ENCODE measurements at regions not wholly inside any gene's neighbourhood (a gene's known extent, or its start where the extent isn't known, plus 50 kb on each side); places are given as distances from the start of the nearest gene placed in this dataset.

DNA sequence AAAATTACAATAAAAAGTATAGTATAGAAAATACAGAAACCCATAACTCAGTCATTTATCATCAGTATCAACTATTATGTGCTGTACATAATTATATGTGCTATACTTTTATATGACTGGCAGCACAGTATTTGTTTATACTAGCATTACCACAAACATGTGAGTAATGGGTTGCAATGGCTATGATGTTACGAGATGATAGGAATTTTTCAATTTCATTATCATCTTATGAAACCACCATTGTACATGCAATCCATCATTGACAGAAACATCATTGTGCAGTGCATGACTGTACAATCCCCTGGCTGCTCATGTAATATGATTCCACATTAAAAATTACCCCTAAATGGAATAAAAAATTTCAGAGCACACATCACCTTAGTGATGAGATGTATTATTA, 55.7 kb upstream of the TMEM229A start:
- Histone ChIP-seq H3K27ac (ENCODE audit: low read depth, low read length) (no peak overlapping the region), H3K4me2 (ENCODE audit: low read depth, low read length, poor library complexity, severe bottlenecking) (no peak overlapping the region), H4K20me1 (ENCODE audit: low read depth, low read length) (no peaks in the 10 kb centered on the region), H2AFZ (ENCODE audit: low read depth, low read length, severe bottlenecking) (no peak overlapping the region), H3K9me2 (replicated peaks; ENCODE audit: insufficient read depth, low read length) (no peaks in the 10 kb centered on the region), H3K9me3 (ENCODE audit: insufficient read depth, low read length) (no peaks in the 10 kb centered on the region), H3K79me2 (ENCODE audit: insufficient read depth, low read length) (no peaks in the 10 kb centered on the region), H3K9ac (ENCODE audit: low read length) (no peak overlapping the region), H3K27me3 (ENCODE audit: low read length) (no peaks in the 10 kb centered on the region), H3K36me3 (ENCODE audit: low read length) (no peaks in the 10 kb centered on the region), H3F3A (ENCODE audit: insufficient read depth) (no peaks in the 10 kb centered on the region), H3K4me3 (ENCODE audit: insufficient read depth, low read length, poor library complexity, severe bottlenecking) (no peak overlapping the region)
- no peak for TF ChIP-seq EZH2phosphoT487 (conservative IDR thresholded peaks at IDR 0.05; ENCODE audit: low read length)
- TF ChIP-seq, protein P1, sequence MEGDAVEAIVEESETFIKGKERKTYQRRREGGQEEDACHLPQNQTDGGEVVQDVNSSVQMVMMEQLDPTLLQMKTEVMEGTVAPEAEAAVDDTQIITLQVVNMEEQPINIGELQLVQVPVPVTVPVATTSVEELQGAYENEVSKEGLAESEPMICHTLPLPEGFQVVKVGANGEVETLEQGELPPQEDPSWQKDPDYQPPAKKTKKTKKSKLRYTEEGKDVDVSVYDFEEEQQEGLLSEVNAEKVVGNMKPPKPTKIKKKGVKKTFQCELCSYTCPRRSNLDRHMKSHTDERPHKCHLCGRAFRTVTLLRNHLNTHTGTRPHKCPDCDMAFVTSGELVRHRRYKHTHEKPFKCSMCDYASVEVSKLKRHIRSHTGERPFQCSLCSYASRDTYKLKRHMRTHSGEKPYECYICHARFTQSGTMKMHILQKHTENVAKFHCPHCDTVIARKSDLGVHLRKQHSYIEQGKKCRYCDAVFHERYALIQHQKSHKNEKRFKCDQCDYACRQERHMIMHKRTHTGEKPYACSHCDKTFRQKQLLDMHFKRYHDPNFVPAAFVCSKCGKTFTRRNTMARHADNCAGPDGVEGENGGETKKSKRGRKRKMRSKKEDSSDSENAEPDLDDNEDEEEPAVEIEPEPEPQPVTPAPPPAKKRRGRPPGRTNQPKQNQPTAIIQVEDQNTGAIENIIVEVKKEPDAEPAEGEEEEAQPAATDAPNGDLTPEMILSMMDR (IDR thresholded peaks at IDR 0.05; ENCODE audit: insufficient read depth, low read length, poor library complexity, severe bottlenecking) = no peak

DNA sequence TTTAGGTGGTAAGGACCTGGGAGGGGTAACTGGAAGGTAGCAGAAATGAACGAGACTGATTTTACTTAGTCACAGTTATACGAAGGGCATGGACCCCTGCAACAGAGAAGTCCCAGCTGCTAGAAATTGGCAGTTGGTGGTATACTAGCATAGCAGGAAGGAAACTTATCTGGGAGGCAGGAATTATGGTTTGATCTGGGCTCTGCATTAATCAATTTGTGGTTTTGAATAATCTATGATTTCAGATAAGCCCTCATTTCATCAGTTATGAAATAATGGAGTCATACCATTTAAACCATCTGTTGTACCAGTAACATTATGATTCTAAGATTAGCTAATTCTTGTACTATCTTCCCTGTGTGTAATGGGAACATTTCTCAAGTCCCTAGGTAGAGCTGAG, 54.0 kb upstream of the TMEM229A start:
- Histone ChIP-seq H4K20me1 (ENCODE audit: low read depth, low read length) (no peaks in the 10 kb centered on the region), H3K9me2 (replicated peaks; ENCODE audit: insufficient read depth, low read length) (no peaks in the 10 kb centered on the region), H2AFZ (ENCODE audit: low read depth, low read length, severe bottlenecking) (no peak overlapping the region), H3K4me2 (ENCODE audit: low read depth, low read length, poor library complexity, severe bottlenecking) (no peak overlapping the region), H3F3A (ENCODE audit: insufficient read depth) (no peaks in the 10 kb centered on the region), H3K9me3 (ENCODE audit: insufficient read depth, low read length) (no peaks in the 10 kb centered on the region), H3K9ac (ENCODE audit: low read length) (no peak overlapping the region), H3K36me3 (ENCODE audit: low read length) (no peaks in the 10 kb centered on the region), H3K27me3 (ENCODE audit: low read length) (no peaks in the 10 kb centered on the region), H3K79me2 (ENCODE audit: insufficient read depth, low read length) (no peaks in the 10 kb centered on the region), H3K4me3 (ENCODE audit: insufficient read depth, low read length, poor library complexity, severe bottlenecking) (no peak overlapping the region), H3K27ac (ENCODE audit: low read depth, low read length) (no peak overlapping the region)
- TF ChIP-seq EZH2phosphoT487 (conservative IDR thresholded peaks at IDR 0.05; ENCODE audit: low read length) = no peak
- TF ChIP-seq, protein P1 (IDR thresholded peaks at IDR 0.05; ENCODE audit: insufficient read depth, low read length, poor library complexity, severe bottlenecking) = no peak

DNA sequence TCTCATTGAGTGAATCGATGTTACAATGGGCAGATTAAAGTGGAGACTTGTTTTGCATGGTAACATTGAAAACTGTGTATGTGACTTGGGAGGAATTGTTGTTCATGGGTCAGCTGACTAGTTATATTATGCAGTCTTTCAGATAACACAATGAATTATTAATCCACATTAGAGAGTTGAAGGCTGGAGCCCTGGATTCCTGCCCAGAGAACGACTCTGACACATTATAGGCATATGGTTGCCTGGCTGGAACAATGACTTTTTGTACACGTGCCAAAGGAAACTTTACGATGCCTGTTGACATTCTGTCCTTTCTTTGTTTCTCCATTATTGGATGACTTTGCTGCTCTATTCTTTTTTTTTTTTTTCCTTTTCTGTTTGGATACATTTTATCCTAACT, 52.3 kb upstream of the TMEM229A start:
- no peaks in the 10 kb centered on the region for H3K79me2 ChIP-seq (ENCODE audit: insufficient read depth, low read length)
- H3K9ac ChIP-seq (ENCODE audit: low read length) = no peak overlapping the region
- no peaks in the 10 kb centered on the region for H3K9me3 ChIP-seq (ENCODE audit: insufficient read depth, low read length)
- TF ChIP-seq, protein P1 (IDR thresholded peaks at IDR 0.05; ENCODE audit: insufficient read depth, low read length, poor library complexity, severe bottlenecking) = no peak
- TF ChIP-seq EZH2phosphoT487 (conservative IDR thresholded peaks at IDR 0.05; ENCODE audit: low read length) = no peak
- H3K9me2 ChIP-seq (replicated peaks; ENCODE audit: insufficient read depth, low read length) = no peaks in the 10 kb centered on the region
- H3F3A ChIP-seq (ENCODE audit: insufficient read depth) = no peaks in the 10 kb centered on the region
- no peaks in the 10 kb centered on the region for H4K20me1 ChIP-seq (ENCODE audit: low read depth, low read length)
- no peak overlapping the region for H3K4me3 ChIP-seq (ENCODE audit: insufficient read depth, low read length, poor library complexity, severe bottlenecking)
- H3K4me2 ChIP-seq (ENCODE audit: low read depth, low read length, poor library complexity, severe bottlenecking) = no peak overlapping the region
- no peaks in the 10 kb centered on the region for H3K36me3 ChIP-seq (ENCODE audit: low read length)
- H2AFZ ChIP-seq (ENCODE audit: low read depth, low read length, severe bottlenecking) = no peak overlapping the region
- H3K27ac ChIP-seq (ENCODE audit: low read depth, low read length) = no peak overlapping the region
- H3K27me3 ChIP-seq (ENCODE audit: low read length) = no peaks in the 10 kb centered on the region

Measured in SU-DHL-6 (cell line).